OCI-LY7 (cell line): ENCODE measurements at regions not wholly inside any gene's neighbourhood (a gene's known extent, or its start where the extent isn't known, plus 50 kb on each side); places are given as distances from the start of the nearest gene placed in this dataset.

Experiments used
- EZH2phosphoT487 ChIP-seq: fragments of 200-600 bp; sonication (generic); IDR thresholded peaks from 2 replicates; pipeline ENCODE4 v1.6.1; 2018; ENCODE audit warnings: low read depth, borderline replicate concordance, mild to moderate bottlenecking, mixed run types, antibody characterized with exemption, low read length, moderate library complexity, mixed read lengths
- TF ChIP-seq, protein P1 (sequence below): fragments of 200-600 bp; sonication (generic); conservative IDR thresholded peaks from 2 replicates; pipeline ENCODE4 v1.5.1; 2014; ENCODE audit warnings: mild to moderate bottlenecking, antibody characterized with exemption, low read length, moderate library complexity, mixed read lengths

DNA sequence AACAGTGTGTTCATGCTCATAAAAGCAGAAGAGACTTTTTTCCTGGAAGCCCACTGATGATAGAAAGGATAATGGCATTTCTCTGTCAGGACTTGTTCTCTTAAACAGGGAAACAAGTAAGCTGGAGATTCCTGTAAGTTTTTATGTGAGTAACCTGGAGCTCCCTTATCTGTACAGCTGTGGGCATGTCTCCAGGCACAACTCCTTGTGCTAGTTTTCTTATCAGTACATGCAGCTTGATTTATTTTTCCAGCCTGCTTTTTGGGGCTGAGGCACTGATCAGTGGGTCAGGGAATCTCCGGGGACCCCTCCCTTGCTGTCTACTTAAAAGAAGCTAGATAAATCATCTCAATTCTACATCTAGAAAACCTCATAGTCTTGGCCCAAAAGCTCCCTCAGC is 64.7 kb upstream of the UTY start:
- TF ChIP-seq, protein P1, sequence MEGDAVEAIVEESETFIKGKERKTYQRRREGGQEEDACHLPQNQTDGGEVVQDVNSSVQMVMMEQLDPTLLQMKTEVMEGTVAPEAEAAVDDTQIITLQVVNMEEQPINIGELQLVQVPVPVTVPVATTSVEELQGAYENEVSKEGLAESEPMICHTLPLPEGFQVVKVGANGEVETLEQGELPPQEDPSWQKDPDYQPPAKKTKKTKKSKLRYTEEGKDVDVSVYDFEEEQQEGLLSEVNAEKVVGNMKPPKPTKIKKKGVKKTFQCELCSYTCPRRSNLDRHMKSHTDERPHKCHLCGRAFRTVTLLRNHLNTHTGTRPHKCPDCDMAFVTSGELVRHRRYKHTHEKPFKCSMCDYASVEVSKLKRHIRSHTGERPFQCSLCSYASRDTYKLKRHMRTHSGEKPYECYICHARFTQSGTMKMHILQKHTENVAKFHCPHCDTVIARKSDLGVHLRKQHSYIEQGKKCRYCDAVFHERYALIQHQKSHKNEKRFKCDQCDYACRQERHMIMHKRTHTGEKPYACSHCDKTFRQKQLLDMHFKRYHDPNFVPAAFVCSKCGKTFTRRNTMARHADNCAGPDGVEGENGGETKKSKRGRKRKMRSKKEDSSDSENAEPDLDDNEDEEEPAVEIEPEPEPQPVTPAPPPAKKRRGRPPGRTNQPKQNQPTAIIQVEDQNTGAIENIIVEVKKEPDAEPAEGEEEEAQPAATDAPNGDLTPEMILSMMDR: no peak
- TF ChIP-seq EZH2phosphoT487: no peak
